ENCODE measurements at regions not wholly inside any gene's neighbourhood (a gene's known extent, or its start where the extent isn't known, plus 50 kb on each side); places are given as distances from the start of the nearest gene placed in this dataset.

DNA sequence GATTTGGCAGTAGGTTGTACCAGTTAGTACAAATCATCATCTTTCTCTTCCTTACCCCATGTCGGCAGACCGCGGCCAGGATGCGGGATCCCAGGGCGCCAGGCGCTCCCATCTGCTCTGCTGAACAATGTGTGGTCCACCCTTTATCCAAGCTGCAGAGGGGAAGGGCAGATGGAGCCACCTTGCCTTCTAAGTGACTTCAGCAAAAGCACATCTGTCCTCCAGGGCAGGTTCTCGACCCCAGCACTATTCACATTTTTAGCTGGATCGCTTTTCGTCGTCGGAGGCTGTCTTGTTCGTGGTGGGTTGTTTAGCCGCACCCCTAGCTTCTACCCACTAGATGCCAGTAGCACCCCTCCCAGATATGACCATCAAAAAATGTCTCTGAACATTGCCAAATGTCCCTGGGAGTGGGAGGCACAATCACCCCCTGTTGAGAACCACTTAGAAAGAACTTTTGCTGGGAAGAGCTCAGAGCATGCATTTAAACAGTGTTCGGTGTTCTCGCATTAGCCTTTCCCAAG is 58.1 kb upstream of the SIM2 start:
- intact Hi-C loops (cut with DNase I), result no loop called here
- no peak overlapping the region for H3K4me3 ChIP-seq (ENCODE audit: low read length in 2 of 2)
- no peaks in the 10 kb centered on the region for H3K27me3 ChIP-seq (ENCODE audit: control insufficient read depth in 1 of 2, insufficient read depth in 2 of 2, low read length in 1 of 2)
- no peak overlapping the region for H3K27ac ChIP-seq (ENCODE audit: low read depth in 1 of 2, low read length in 2 of 2)
- ATAC-seq (ENCODE audit: low FRiP score), result no peak
- 58 to 59% methylated on average over 15 of the region's 15 CpGs for WGBS, 2 donors
- DNase-seq, result no peak
- no peaks in the 10 kb centered on the region for H3K4me1 ChIP-seq (ENCODE audit: control insufficient read depth in 1 of 2, insufficient read depth in 2 of 2, low read length in 2 of 2)
- H3K9me3 ChIP-seq (ENCODE audit: control insufficient read depth, low read length), result peaks cover 3% of the 10 kb centered on the region
- H3K36me3 ChIP-seq (ENCODE audit: control insufficient read depth in 1 of 2, insufficient read depth in 2 of 2, low read length in 1 of 2), result no peaks in the 10 kb centered on the region

DNA sequence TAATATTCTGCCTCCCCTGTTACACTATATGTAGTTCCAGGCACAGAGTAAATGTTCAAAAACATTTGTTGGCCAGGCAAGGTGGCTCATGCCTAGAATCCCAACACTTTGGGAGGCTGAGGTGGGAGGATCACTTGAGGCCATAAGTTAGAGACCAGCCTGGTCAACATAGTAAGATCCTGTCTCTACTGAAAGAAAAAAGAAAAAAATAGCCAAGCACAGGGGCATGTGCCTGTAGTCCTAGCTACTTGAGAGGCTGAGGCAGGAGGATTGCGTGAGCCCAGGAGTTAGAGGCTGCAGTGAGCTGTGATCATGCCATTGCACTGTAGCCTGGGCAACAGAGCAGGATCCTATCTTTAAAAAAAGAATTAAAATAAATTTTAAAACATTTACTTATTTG is 57.6 kb upstream of the SIM2 start:
- Histone ChIP-seq H3K36me3 (ENCODE audit: control insufficient read depth in 1 of 2, insufficient read depth in 2 of 2, low read length in 1 of 2) (no peaks in the 10 kb centered on the region), H3K27me3 (ENCODE audit: control insufficient read depth in 1 of 2, insufficient read depth in 2 of 2, low read length in 1 of 2) (no peaks in the 10 kb centered on the region), H3K4me3 (ENCODE audit: low read length in 2 of 2) (no peak overlapping the region), H3K27ac (ENCODE audit: low read depth in 1 of 2, low read length in 2 of 2) (no peak overlapping the region), H3K9me3 (ENCODE audit: control insufficient read depth, low read length) (peaks cover 1% of the 10 kb centered on the region), H3K4me1 (ENCODE audit: control insufficient read depth in 1 of 2, insufficient read depth in 2 of 2, low read length in 2 of 2) (no peaks in the 10 kb centered on the region)
- DNase-seq (no peak), ATAC-seq (ENCODE audit: low FRiP score) (no peak)
- intact Hi-C loops (cut with DNase I), result no loop called here
- 95 to 99% methylated on average over 1 of the region's 1 CpG for WGBS, 2 donors

DNA sequence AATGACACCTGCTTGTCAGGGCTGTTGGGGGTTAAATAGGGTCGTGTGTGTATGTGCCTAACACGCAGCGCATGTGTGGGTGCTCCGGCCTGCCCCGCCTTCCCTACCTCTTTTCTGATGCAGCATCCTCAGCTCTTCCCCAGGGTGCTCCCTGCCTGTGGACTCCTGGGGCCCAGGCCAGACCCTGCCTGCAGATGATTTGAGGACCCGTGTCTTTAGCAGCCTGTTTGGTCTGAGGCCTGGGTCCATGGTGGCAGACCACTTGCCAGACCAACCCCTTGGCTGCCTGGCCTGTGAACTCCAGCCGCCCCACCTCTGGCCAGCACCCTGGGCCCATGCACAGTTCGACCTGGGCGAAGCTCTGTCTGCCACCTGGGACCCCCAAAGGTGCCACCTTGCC is 57.0 kb upstream of the SIM2 start:
- 85 to 90% methylated on average over 9 of the region's 9 CpGs for WGBS, 2 donors

DNA sequence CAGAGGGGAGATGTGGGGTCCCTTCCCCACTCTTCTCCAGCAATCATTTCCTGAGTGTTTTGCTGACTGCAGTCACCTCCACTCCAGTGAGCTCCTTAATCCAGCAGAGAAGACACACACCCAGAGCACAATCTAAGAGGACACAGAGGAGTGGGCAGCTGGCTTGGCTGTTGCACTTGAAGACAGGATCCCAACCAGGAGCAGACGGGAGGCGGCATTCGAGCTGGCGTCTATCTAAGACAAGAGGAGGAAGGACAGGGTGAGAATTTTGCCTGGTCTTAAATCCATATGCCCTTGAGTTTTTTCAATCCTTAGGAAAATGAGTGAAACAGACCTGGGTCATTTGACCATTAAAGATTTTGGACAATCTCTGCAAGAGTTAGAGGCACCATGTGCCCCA is 56.1 kb upstream of the SIM2 start:
- intact Hi-C loops (cut with DNase I), result no loop called here
- H3K4me1 ChIP-seq (ENCODE audit: control insufficient read depth in 1 of 2, insufficient read depth in 2 of 2, low read length in 2 of 2), result no peaks in the 10 kb centered on the region
- no peaks in the 10 kb centered on the region for H3K36me3 ChIP-seq (ENCODE audit: control insufficient read depth in 1 of 2, insufficient read depth in 2 of 2, low read length in 1 of 2)
- H3K4me3 ChIP-seq (ENCODE audit: low read length in 2 of 2), result no peak overlapping the region
- no peaks in the 10 kb centered on the region for H3K27me3 ChIP-seq (ENCODE audit: control insufficient read depth in 1 of 2, insufficient read depth in 2 of 2, low read length in 1 of 2)
- peaks cover 1% of the 10 kb centered on the region for H3K9me3 ChIP-seq (ENCODE audit: control insufficient read depth, low read length)
- WGBS, 2 donors, result 82 to 87% methylated on average over 4 of the region's 4 CpGs
- no peak overlapping the region for H3K27ac ChIP-seq (ENCODE audit: low read depth in 1 of 2, low read length in 2 of 2)
- ATAC-seq (ENCODE audit: low FRiP score) (no peak), DNase-seq (no peak)

More for the DNA sequence above, 57.0 kb upstream of the SIM2 start:
- Histone ChIP-seq H3K4me3 (ENCODE audit: low read length in 2 of 2) (no peak overlapping the region), H3K4me1 (ENCODE audit: control insufficient read depth in 1 of 2, insufficient read depth in 2 of 2, low read length in 2 of 2) (no peaks in the 10 kb centered on the region), H3K27ac (ENCODE audit: low read depth in 1 of 2, low read length in 2 of 2) (no peak overlapping the region), H3K9me3 (ENCODE audit: control insufficient read depth, low read length) (peaks cover 1% of the 10 kb centered on the region), H3K36me3 (ENCODE audit: control insufficient read depth in 1 of 2, insufficient read depth in 2 of 2, low read length in 1 of 2) (no peaks in the 10 kb centered on the region), H3K27me3 (ENCODE audit: control insufficient read depth in 1 of 2, insufficient read depth in 2 of 2, low read length in 1 of 2) (no peaks in the 10 kb centered on the region)
- intact Hi-C loops (cut with DNase I), result no loop called here
- ATAC-seq (ENCODE audit: low FRiP score) (no peak), DNase-seq (no peak)

DNA sequence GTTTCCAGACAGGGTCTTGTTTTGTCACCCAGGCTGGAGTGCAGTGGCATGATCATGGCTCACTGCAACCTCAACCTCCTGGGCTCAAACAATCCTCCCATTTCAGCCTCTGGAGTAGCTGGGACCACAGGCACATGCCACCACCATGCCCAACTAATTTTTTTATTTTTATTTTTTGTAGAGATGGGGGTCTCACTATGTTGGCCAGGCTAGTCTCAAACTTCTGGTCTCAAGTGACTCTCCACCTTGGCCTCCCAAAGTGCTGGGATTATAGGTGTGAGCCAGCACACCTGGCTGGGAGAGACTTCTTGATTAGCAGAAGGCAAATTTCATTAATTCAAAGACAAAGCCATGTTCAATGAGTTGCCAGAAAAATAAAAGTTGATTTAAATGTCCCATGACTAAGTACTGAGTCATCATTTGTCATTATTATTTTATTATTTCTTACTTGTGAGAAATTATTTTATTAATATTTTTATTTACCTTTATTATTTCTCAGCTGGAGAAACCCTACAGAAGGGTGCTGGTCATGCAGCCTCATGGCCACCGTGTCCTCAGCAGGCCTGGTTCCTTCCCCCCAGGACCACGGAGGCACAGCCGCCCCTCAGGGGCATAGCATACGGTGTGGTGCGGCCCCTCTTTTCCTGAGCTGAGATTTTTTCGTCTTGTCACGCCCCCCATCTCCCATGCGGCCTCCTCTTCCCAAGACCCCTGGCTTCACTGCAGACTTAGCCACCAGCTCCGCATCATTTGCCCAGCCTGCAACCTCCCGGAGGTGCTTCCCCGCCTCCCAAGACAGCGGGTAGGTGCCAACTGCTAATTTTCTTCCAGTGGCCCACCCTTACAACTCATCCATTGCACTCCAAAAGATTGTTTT is 55.3 kb upstream of the SIM2 start:
- intact Hi-C loops (cut with DNase I), result no loop called here
- DNase-seq (no peak), ATAC-seq (ENCODE audit: low FRiP score) (no peak)
- Histone ChIP-seq H3K4me1 (ENCODE audit: control insufficient read depth in 1 of 2, insufficient read depth in 2 of 2, low read length in 2 of 2) (no peaks in the 10 kb centered on the region), H3K4me3 (ENCODE audit: low read length in 2 of 2) (no peak overlapping the region), H3K27ac (ENCODE audit: low read depth in 1 of 2, low read length in 2 of 2) (no peak overlapping the region), H3K9me3 (ENCODE audit: control insufficient read depth, low read length) (peaks cover 1% of the 10 kb centered on the region), H3K27me3 (ENCODE audit: control insufficient read depth in 1 of 2, insufficient read depth in 2 of 2, low read length in 1 of 2) (no peaks in the 10 kb centered on the region), H3K36me3 (ENCODE audit: control insufficient read depth in 1 of 2, insufficient read depth in 2 of 2, low read length in 1 of 2) (no peaks in the 10 kb centered on the region)
- 91 to 92% methylated on average over 12 of the region's 12 CpGs for WGBS, 2 donors

DNA sequence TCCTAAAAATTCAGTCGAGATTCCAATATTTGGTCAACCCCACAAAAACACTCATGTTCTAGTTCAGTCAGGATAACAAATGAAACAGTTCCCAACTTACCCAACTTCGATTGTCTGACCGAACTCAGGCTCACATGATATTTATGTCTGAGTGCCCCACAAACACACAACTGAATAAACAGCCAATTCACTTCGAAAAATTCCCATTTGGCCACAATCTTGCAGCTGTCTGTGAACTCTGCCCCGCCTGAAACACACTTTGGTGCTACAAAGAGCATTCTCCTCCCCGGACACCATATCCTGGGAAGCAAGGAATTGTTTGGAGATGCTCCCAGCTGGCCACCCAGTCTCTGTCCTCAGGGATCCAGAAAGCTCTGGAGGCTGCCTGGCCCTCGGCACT is 52.9 kb upstream of the SIM2 start:
- 61 to 78% methylated on average over 7 of the region's 7 CpGs for WGBS, 2 donors
- intact Hi-C loops (cut with DNase I), result no loop called here

DNA sequence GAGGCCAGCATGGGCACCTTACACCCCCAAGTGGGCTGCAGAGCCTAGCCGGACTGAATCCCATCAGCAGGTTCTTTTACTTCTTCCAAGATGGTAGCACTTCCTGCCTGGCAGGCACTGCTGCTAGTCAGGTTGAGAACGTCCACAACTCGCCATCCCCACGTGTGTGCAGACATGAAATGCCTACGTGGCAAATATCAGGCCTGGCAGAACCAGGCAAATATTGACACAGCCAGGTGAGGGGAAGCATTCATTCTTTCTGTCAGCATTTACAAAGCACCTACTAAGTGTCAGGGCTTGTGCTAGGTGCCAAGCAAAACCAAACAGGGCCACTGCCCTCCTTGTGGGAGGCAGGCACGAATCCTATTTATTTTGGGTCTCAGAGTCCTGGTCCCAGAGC is 52.3 kb upstream of the SIM2 start:
- Histone ChIP-seq H3K36me3 (ENCODE audit: control insufficient read depth in 1 of 2, insufficient read depth in 2 of 2, low read length in 1 of 2) (no peaks in the 10 kb centered on the region), H3K9me3 (ENCODE audit: control insufficient read depth, low read length) (no peaks in the 10 kb centered on the region), H3K27ac (ENCODE audit: low read depth in 1 of 2, low read length in 2 of 2) (no peak overlapping the region), H3K27me3 (ENCODE audit: control insufficient read depth in 1 of 2, insufficient read depth in 2 of 2, low read length in 1 of 2) (no peaks in the 10 kb centered on the region), H3K4me1 (ENCODE audit: control insufficient read depth in 1 of 2, insufficient read depth in 2 of 2, low read length in 2 of 2) (no peaks in the 10 kb centered on the region), H3K4me3 (ENCODE audit: low read length in 2 of 2) (no peak overlapping the region)
- WGBS, 2 donors, result 82 to 85% methylated on average over 6 of the region's 6 CpGs
- intact Hi-C loops (cut with DNase I), result no loop called here
- DNase-seq, result no peak
- ATAC-seq (ENCODE audit: low FRiP score), result no peak

More for the DNA sequence above, 52.9 kb upstream of the SIM2 start:
- Histone ChIP-seq H3K4me1 (ENCODE audit: control insufficient read depth in 1 of 2, insufficient read depth in 2 of 2, low read length in 2 of 2) (no peaks in the 10 kb centered on the region), H3K4me3 (ENCODE audit: low read length in 2 of 2) (no peak overlapping the region), H3K27me3 (ENCODE audit: control insufficient read depth in 1 of 2, insufficient read depth in 2 of 2, low read length in 1 of 2) (no peaks in the 10 kb centered on the region), H3K36me3 (ENCODE audit: control insufficient read depth in 1 of 2, insufficient read depth in 2 of 2, low read length in 1 of 2) (no peaks in the 10 kb centered on the region), H3K27ac (ENCODE audit: low read depth in 1 of 2, low read length in 2 of 2) (no peak overlapping the region), H3K9me3 (ENCODE audit: control insufficient read depth, low read length) (no peaks in the 10 kb centered on the region)
- ATAC-seq (ENCODE audit: low FRiP score) (no peak), DNase-seq (no peak)

DNA sequence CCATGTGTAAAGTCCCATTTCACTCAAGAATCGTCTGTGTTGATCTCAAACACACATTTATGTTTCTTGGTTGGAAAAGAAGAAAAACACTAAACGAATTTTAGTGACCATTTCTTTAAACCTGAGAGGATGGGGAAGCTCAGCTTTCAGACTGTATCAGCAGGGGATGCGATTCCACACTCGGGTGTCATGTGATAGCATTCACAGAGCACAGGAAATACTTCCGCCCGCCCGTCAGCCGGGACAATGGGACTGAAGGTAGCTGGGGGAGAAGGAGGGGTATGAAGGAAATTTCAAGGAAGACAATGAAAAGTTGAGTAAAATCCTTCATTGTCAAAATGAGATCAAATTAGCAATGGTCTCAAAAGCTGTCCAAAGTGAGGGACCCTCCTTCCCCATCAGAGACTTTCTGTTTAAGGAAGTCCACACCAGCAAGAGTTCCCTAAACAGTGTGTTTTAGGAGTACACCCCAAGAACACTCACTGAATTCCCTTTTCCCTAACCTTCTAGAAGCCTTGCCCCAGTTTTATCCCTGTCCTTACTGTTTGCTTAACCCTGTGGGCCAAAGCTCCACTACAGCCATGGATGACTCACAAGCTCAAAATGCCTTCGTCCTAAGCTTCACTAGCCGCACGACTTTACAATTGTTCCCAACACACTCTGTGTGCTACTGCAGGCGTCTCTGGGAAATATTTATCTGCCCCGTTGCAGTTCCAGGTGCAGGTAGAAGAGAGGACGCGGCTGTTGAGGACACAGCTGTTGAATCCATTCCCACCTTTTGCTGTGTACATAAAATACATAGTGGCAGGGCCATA is 51.4 kb upstream of the SIM2 start:
- WGBS, 2 donors, result 39 to 40% methylated on average over 15 of the region's 15 CpGs
- Histone ChIP-seq H3K4me3 (ENCODE audit: low read length in 2 of 2) (no peak overlapping the region), H3K36me3 (ENCODE audit: control insufficient read depth in 1 of 2, insufficient read depth in 2 of 2, low read length in 1 of 2) (no peaks in the 10 kb centered on the region), H3K9me3 (ENCODE audit: control insufficient read depth, low read length) (no peaks in the 10 kb centered on the region), H3K27ac (ENCODE audit: low read depth in 1 of 2, low read length in 2 of 2) (no peak overlapping the region), H3K27me3 (ENCODE audit: control insufficient read depth in 1 of 2, insufficient read depth in 2 of 2, low read length in 1 of 2) (no peaks in the 10 kb centered on the region), H3K4me1 (ENCODE audit: control insufficient read depth in 1 of 2, insufficient read depth in 2 of 2, low read length in 2 of 2) (no peaks in the 10 kb centered on the region)
- intact Hi-C loops (cut with DNase I), result no loop called here
- ATAC-seq (ENCODE audit: low FRiP score) (no peak), DNase-seq (no peak)

All from aorta (tissue), 5 donors.